HG02981 (cell line): ENCODE measurements at regions not wholly inside any gene's neighbourhood (a gene's known extent, or its start where the extent isn't known, plus 50 kb on each side); places are given as distances from the start of the nearest gene placed in this dataset.

Experiments used
- ATAC-seq: cut with Tn5 transposase; IDR thresholded peaks from one replicate; pipeline ENCODE4 v1.9.1; 2021; ENCODE audit warnings: mild to moderate bottlenecking, moderate library complexity; ENCODE audit not compliant: unreplicated experiment

DNA sequence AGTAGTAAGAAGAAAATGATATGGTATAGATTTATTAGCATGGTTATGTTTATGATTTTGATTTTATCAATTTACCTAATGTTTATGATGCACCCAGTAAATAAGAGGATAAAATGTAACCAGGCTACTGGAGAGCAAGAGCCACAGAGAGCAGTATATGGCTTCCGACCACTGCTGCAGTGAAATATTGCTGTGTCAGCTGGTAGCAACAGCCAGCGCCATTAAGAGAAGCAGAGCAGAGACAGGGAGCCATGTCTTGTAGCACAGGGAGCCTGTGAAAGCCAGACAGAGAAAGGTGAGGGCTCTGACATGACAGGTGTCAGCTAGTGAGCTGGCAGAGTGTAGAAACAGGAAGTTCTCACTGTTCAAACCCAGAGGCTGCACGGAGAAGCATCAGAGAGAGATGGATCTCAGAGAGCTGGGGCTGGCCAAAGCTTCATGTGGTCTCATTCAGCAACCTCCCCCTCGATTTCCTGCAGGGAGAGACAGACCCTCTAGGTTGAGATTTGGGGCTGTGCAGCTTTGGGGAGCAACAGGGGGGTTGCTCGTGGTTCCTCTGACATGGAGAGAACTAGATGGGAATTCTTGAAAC, 202.1 kb downstream of the MED10 start:
- no peak for ATAC-seq

DNA sequence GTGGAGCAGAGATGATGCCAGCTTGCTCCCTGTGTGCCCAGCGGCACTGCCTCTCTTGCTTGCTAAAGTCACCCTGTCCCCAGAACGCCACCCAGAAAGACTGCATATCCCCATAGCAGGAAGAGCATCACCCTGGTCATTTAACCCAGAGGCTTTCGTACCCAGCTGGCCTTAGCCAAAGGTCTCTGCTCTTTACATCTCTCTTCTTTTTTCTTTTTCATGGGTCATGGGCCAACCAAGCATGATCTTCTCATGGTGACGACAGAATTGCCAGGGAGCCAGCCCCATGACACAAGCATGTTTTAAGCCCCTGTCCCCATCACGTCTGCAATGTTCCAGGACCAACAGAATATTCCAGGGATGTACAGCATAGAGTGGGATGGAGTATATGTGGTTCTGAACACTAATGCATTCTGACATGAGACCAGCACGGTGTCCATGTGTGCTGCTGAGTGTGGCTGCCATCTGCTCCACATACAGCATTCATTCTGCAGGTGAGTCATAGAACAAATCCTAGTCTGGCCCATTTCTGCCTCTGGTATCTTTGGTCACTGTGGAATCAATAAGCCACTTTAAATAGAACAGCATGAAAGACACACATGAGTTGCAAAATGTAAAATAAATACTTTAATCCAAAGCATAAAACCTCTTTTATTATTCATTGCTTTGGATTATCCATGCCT, 203.0 kb downstream of the MED10 start:
- no peak for ATAC-seq

DNA sequence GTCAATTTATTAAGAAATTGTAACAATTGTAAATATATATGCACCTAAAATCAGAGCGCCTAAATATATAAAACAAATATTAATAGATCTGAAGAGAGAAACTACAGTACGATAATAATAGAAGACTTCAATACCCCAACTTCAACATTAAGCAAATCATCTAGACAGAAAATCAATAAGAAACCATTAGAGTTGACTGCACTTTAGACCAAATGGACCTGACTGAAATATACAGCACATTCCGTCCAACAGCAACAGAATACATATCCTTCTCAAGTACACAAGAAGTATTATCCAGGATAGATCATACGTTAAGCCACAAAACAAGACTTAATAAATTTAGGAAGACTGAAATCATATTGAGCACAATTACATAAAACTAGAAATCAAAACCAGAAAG, 208.7 kb downstream of the MED10 start:
- ATAC-seq = no peak

DNA sequence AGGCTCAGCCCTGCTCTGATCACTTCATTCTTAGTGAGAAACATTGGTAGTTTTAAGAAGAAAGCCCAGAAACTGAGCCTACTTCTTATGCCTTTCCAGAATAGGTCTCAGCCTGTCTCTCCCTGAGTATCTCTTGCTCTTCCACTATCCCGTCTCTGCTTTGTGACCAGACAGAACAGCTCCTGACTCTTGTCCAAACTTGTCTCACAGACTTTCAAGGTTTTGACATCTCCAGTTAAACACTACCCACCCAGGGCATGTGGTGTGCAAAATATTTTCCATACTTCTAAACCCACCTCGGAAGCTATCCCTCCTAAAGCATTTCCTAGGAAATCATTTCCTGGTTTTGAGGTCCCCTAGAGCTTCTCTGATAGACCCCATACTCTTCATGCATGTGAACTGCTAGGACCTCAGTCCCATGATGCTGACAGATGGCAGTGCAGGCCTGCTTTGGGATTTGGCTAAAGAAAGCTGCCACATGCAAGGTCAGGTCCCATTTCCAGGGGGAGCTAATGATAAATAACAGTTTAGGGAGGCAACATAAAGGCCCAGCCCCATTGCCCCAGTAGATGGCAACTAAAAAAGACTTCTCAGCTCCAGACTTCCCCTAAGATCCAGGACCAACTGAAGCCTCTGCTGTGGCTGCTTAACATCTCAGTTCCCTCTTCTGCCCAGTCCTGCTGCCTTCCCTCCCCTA, 211.5 kb downstream of the MED10 start:
- ATAC-seq = no peak

DNA sequence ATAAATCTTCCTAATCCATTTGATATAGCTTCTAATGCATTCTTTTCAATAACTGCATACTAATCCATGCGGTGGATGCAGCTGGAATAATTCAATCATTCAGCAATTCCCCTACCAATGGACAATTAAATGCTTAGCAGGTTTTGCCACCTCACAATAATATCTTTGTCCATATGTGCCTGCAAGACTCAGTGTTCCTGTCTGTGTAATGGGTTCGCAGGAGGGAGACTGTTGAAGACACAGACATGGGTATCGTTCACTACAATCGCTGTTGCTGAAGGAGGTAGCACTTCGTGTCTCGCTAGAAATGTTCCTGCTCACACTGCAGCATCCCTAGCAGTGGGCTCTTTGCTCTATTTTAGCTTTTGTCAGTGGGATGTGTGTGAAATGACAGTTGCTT, 214.4 kb downstream of the MED10 start:
- no peak for ATAC-seq

DNA sequence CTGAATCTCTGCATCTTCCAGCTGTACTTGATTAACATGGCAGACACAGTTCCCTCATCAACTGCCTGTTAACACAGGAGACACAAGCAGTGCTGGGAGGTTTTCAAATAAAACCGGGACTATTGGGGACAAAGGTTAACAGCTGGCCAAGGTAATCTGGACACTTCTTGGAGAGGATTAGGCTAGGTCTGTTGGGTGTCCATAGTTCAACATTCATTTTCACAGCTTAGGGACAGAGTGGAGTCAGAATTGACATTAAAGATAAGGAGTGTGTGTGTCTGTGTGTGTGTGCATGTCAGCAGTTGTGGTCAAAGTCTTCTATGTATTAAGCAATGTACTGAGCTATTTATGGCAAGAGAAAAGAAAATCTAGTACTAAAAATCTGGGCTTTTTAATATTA, 216.2 kb downstream of the MED10 start:
- no peak for ATAC-seq

DNA sequence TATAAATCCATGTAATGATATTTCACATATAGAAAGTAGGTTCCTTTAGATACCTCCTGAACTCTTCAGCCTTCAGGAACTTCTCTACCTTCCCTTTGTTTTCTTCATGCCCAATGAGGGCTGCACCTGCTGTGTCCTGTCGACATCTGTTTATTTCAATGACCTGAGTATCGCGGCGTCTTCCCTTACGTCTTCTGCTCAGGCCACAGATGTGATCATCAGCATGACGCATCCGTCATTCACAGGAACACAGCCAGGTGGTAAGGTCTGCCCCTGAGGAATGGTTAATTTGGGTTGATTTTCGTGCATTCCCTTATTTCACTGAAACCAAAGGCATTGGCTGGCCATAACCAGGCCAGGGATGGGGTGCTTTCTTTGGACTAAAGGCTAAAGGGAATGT, 217.1 kb downstream of the MED10 start:
- ATAC-seq = no peak

DNA sequence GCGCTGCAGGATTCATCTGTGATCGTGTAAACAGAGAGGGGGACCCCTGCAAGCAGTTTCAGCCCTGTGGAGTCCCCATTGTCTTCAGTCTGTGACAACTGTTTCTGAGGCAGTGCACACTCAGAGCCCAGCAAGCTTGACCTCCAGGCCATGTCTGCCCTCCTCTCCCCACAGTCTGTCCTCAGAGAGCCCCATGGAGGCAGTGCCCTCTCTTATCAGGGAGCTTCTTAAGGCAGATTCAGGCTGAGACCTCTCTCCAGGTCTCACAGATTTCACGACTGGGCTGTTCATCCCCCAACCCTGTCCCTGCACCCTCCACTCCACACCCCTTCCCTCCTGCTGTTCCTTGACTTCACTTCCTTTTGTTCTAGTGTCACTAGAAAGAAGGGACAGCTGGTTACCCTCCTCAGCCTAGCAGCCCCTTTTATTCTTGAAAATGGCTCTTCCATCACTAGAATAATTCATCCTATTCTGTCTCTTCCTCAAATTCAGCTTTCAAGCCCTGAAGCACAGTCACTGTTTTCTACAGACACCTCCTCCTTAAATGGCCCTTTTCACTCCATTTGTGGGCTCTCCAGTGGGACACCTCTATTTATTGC, 218.4 kb downstream of the MED10 start:
- no peak for ATAC-seq

DNA sequence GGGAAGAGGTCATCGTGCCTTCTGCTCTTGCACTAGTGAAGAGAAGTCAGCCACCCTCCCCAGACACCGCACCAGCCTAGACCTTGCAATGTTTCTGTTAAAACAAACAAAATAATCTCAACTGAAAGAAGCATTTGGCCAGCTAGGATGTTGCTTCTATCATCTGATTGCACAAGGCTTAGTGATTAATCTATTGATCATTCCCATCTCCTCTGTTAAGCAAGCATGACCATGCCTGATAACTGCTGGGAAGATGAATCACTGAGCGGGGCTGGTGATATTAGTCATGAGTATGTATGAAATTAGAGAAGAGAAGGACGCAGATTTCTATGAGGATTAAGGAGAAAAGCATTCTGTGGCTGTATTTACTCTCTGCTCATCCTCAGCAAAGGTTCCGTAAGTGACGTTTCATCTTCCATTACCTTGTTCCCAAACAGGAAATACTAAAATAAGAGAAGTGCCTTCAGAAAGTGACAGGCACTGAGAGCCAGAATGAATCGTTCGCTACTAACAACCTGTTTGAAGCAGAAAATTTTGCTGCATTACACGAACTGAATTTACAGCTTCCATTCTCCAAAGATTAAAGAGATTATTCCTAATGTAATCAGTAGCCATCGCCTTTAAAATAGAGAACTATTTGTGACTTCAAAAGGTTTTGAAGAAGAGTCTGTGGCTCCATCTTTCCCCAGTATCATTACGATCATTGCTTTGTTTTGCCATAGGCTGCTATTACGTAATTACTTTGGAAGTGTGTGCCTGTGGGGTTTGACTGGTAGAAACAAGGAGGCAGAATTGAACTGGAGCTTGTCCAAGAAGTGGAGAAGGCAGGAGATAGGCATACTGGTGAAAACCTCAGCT, 219.1 kb downstream of the MED10 start:
- no peak for ATAC-seq

DNA sequence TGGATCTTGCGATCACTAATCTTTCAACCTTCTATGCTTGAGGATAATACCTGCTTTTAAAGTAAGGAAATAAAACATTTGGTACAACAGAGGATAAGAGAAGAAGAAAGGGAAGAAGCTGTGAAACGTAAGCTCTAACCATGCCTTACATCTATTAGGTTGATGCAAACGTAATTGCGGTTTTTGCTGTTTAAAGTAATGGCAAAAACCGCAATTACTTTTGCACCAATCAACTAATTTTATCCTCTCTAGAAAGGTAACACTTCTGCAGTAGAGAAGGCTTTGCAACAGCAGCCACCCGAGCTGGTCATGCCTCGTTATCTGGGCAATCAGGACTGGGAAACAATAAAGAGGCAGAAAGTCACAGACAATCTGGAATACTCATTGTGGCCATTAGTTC, 224.1 kb downstream of the MED10 start:
- ATAC-seq = no peak

DNA sequence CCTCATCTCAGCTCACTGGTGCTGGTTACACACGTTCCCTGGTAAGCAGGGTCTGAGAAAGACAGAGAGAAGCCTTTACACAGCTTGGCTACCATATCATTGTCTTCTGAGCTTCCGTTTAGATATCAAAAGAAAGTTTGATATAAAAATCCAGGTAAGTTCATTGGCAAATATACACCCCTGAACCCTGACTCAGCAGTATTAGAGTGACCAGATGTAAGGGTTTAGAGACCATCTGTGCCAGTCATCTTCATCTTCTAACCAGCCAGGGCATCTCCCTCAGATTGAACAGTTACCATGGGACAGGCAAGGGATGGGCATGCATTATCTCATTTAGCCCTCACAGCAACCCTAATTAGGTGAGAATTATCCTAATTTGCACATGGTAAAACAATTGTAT, 232.1 kb downstream of the MED10 start:
- ATAC-seq = no peak

DNA sequence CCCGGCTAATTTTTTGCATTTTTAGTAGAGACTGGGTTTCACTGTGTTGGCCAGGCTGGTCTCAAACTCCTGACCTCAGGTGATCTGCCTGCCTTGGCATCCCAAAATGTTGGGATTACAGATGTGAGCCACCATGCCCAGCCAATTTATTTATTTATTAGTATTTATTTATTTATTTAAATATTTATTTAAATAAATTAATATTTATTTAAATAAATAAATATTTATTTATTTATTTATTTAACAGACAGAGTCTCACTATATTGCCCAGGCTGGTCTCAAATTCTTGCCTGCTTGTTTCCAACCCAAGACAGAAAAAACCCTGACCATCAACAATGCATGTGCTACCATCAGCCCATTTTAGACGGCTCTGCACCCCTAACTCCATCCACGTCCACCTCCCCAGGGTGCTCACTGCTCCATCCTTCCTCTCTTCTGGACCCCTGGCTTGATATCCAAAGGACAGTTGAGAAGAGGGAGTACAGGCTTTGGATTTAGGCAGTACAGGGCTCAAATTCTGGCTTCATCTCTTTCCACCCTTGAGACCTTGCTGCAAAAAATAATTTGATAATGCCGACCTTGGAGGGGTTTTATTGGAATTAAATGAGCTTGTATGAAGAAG, 232.6 kb downstream of the MED10 start:
- no peak for ATAC-seq

DNA sequence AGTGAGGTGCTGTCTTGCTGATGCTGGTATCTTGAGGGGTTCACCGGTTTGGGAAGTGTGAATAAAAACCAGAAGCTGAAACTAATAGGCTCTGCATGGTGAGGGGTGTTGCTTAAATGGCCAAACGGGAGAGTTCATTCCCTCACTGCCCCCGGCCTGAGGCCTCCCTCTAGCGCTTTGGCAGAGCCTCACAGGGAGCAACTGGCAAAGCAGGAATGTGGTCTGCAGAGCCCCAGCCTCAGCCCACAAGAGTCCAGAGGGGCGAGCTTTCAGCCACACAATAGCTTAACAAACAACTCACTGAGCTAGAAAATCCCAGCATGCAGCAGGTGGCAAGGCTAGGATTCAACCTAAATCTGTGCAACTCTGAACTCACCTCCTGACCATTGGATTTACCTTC, 234.8 kb downstream of the MED10 start:
- no peak for ATAC-seq

DNA sequence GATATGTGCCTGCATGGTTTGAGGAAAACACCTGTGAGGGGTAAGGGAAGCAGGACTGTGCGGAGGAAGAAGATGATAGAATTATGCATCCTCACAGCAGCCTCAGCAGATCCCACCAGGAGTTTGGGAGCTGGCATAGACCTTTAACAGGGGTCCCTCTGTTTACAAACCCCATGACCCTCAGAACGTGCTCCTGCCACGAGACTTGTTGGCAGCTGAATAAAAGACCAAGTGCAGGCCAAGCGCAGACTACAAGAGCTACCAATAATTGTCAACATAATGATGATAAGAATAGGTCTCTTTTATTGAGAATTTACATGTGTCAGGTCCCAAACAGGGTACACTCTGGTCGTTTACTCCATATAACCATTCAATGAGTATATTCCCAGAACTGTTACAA, 236.0 kb downstream of the MED10 start:
- no peak for ATAC-seq

DNA sequence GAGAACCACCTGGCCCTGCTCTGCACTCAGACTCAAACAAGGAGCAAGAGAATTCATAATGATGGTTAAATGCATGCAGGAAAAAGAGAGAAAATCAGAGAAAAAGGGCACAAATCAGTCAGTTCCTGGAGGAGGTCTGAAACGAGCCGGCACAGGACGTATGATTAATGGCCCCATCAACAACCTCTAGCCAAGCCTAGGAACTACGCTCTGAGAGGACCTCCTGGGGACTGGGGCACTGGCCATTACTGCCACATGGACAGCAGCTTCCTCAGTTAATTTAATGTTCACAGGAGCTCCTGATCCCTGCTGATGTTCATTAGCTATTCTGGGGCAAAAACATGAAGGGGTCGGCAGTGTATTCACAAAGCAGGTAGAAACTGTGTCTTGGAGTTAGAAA, 238.1 kb downstream of the MED10 start:
- ATAC-seq = no peak

DNA sequence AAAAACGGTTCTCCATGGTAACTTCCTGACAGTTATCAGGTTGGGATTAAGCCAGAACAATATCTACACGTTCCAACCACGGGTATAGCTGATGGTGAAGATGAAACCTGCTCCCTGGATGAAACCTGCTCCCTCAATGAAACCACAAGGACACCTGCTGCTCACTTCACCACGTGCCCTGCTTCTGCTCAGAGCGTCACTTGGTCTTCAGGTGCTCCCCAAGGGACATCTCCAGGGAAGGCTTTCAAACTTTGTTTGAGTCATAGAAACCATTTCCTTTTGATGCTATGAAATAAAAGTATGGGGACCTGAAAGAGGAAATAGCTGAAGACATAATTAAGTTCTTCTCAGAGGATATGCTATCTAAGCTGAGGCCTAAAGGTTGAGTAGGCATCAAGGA, 242.4 kb downstream of the MED10 start:
- ATAC-seq = no peak

DNA sequence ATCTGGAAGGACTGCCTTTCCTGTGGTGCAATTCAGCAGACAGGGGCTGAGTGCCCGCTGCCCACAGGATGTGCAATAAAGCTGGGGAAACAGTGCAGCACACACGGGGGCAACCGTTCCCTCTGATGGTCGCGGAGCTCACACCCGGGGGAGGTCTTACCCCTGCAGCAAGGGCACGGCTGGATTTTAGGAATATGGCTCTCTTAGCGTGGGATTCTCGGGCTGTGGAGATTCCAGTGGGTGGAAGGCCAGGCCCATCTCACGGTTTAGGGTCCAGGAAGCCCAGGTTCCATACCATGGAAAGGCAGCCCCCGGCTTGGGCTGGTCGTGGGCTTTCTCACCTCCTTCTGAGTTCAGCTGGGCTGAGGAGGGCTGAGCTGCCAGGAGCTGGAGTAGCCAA, 244.1 kb downstream of the MED10 start:
- ATAC-seq = no peak

DNA sequence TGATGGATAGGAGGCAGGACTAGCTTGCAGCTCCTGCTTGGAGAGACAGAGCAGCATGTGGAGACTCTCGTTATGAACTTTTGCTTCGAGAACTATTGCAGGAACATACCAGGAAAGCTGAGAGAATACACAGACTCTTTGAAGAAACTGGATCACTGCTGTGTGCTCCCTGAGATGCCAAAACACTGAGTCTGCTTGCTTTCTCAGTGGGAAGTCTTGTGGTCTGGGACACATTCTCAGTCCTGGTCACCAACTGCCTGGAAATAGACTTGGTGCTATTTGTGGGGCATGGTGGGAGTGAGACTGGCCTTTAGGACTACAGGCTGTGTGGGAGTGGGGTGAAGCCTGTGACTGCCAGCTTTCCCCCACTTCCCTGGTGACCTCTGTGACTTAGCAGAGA, 252.6 kb downstream of the MED10 start:
- ATAC-seq = no peak

DNA sequence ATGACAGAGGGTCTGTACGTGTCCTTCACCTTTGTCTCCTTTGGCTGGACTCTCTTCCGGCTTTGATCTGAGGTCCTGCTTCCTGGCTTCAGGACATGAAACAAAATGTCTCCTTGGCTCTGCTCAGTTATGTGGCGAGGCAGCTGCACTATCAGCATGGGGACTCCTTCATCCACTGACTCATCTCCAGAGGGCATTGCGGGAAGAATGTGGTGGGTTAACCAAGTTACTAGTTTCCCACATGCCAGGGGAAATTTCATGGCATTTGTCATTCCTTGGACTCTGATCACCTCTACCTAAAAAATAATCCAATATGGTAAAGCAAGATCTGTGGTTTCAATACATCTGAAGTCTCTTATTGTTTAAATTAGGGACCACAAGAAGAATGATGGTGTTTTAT, 259.7 kb downstream of the MED10 start:
- ATAC-seq = no peak

DNA sequence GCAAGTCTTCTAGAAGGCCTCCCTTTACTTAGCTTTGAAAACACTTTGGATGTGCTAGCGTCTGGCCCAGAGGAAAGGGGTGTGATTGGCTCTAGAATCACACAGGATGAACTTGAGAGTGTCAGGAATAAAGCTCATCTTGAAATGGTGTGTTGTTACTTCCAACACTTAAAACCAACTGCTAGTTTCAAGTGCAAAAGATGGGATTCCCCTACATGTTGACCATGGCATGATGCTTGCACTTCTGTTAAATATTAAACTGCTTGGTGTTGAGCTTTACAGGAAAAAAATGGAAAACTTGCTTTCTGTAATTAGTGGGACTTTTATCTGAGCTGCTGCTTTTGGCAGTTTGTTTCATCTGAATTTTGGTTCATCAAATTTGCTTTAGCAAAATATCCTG, 261.1 kb downstream of the MED10 start:
- ATAC-seq = no peak

DNA sequence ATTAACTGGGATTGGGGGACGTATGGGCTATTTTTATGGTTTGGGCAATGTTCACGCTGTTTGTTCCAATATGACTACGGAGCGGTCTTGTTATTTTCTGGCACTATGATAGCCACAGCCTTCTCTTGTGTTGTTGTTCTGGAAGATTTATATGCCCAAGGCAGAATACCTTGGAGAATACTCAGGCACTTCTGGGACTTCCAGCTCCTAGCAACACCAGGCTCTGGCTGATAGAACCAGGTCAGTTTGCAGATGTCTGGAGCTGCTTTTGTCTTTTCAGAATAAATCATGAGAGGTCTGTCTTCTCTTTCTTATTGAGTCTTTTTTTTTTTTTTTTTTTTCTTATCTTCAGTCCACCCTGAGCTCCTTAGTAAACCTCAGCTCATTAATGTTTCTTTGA, 262.5 kb downstream of the MED10 start:
- ATAC-seq = no peak
